Activated T-cell treated with anti-CD3 and anti-CD28 coated beads, Interleukin-2, amount 50 U/mL, for 4 hours (primary cell): ENCODE measurements at regions not wholly inside any gene's neighbourhood (a gene's known extent, or its start where the extent isn't known, plus 50 kb on each side); places are given as distances from the start of the nearest gene placed in this dataset.

Experiments
- ATAC-seq, 2 donors: fragments of 200-7000 bp; cut with Tn5 transposase; one replicate each; pipeline ENCODE4 v1.10.0; 2021
- DNase-seq: peaks from one replicate; pipeline ENCODE4 v3.0.0-alpha.2; 2020
- H3K27me3 Mint-ChIP-seq: one replicate; pipeline ENCODE4 v1.8.0; 2021; ENCODE audit warnings: low read depth, mixed read lengths
- H3K36me3 Mint-ChIP-seq: one replicate; pipeline ENCODE4 v1.8.0; 2022; ENCODE audit warnings: mixed read lengths; ENCODE audit not compliant: insufficient read depth
- H3K4me1 Mint-ChIP-seq: one replicate; pipeline ENCODE4 v1.8.0; 2021; ENCODE audit warnings: low read depth, mixed read lengths
- H3K4me3 Mint-ChIP-seq: one replicate; pipeline ENCODE4 v1.8.0; 2021; ENCODE audit warnings: mild to moderate bottlenecking, moderate library complexity, mixed read lengths
- H3K9me3 Mint-ChIP-seq: one replicate; pipeline ENCODE4 v1.8.0; 2021; ENCODE audit warnings: mixed read lengths

DNA sequence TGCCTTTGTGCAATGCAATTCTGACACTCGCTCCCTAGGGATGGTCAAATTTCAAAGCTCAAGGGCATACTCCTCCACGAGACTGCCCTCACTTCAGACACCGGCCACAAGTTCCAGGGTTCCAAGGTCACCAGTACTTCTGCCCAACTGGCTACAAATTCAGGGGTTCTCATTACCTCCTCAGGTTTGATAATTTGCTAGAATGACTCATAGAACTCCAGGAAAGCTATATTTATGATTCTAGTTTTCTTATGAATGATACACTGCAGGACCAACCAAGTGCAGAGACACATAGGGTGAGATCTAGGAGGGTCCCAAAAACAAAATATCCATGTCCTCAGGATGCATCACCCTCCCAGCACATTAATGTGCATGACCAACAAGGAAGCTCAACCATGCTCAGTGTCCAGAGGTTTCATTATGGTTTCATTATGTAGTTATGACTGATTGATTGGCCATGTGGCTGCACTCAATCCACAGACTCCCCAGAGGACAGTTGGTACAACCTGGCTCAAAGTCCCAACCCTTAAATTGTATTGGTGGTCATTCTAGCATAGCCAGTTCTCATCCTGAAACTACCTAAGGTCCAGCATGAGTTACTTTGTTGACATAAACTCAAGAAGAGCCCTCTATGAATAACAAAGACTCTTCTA lies 170.4 kb upstream of the LRRN1 start:
- Mint-ChIP-seq H3K4me1 (no peaks in the 10 kb centered on the region), H3K36me3 (no peaks in the 10 kb centered on the region), H3K9me3 (peaks cover 3% of the 10 kb centered on the region), H3K27me3 (no peaks in the 10 kb centered on the region), H3K4me3 (no peak overlapping the region)
- DNase-seq = no peak
- no peak for ATAC-seq

DNA sequence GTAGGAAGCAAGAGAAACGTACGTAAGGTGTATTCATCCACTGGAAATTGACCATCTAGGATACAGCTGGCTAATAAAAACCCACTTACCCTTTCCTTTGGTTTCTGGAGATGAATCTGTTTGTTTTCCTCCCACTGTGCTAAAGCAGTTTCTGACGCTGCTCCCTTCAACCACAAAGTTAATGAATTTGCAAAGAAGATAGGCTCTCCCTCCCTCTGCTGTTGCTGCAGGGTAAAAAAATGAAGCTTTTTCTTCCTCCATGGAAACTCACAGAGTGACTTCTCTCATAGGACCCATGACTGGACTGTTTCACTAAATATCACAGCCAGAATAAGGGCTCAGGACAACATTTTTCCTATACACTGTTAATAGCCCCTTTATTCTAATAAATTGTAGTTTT lies 172.1 kb upstream of the LRRN1 start:
- Mint-ChIP-seq H3K4me1 (no peaks in the 10 kb centered on the region), H3K27me3 (no peaks in the 10 kb centered on the region), H3K4me3 (no peak overlapping the region), H3K36me3 (no peaks in the 10 kb centered on the region), H3K9me3 (peaks cover 3% of the 10 kb centered on the region)
- ATAC-seq = no peak
- DNase-seq = no peak

DNA sequence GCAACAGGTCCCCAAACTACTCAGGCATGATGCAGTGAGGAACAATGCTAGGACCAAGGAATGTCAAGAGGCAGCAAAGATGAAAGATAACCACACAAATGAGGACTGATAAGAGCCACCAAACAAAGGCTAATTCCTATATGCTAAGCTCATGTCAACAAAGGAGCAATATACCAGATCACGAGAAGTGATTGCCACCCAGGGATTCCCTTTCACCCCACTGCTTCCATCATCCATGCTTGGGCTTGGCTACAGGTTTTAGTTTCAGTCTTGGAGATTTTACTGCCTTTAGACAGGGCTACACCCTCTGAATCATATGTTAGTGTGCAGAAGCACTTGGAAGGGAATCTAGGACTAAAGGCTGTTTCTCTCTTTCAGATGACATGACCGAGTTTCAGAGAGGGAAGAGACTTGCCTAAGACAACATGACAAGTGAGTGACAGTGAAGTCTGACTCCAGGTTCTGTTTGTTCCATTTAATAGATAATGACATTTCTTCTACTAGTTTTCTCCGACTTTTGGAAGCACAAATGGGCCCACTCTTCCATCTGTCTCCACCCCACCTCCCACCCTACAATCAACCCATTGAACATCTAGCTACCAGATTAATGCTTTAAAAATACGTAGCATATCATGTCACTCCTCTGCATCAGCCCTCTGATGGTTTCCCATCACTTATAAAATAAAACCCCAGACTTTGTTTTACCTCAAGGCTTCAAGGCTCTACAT lies 173.5 kb upstream of the LRRN1 start:
- no peaks in the 10 kb centered on the region for H3K4me1 Mint-ChIP-seq

DNA sequence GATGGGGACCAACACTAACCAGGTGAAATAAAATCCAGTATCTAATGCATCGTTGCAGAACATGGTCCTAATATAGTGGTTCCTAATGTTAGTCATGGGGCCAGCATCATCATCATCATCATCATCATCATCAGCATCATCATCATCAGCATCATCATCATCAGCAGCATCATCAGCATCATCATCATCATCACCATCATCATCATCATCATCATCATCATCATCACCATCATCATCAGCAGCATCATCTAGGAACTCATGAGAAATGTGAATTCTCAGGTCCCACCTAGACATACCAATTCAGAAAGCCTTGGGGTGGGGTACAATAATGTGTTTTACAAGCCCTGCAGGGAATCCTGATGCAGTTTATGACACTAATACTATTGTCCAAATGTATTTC lies 179.4 kb upstream of the LRRN1 start:
- DNase-seq = no peak
- Mint-ChIP-seq H3K9me3 (peaks cover 3% of the 10 kb centered on the region), H3K27me3 (no peaks in the 10 kb centered on the region), H3K36me3 (no peaks in the 10 kb centered on the region), H3K4me1 (no peaks in the 10 kb centered on the region), H3K4me3 (no peak overlapping the region)
- no peak for ATAC-seq

More for the DNA sequence above, 173.5 kb upstream of the LRRN1 start:
- no peaks in the 10 kb centered on the region for H3K27me3 Mint-ChIP-seq
- ATAC-seq = no peak
- no peak overlapping the region for H3K4me3 Mint-ChIP-seq
- H3K9me3 Mint-ChIP-seq = peaks cover 3% of the 10 kb centered on the region
- no peak for DNase-seq
- H3K36me3 Mint-ChIP-seq = no peaks in the 10 kb centered on the region

DNA sequence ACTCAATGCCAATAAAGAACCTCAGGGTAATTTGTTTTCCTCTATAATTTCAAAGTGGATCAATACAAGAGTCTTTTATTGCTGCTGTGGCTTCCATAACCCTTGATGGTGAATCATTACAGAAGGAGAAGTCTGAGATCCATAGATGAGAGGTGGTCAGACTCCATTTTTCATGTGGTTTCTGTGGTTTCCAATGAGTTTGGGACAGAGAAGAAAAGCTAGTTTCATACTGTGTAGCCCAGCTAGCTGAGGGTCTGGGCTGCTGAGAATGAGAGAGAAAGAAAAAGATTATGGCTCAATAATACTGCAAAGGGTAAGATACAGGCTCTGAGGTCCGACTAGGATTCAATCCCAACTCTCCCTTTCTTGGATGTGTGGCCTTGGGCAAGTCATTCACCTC lies 180.6 kb upstream of the LRRN1 start:
- no peaks in the 10 kb centered on the region for H3K4me1 Mint-ChIP-seq
- DNase-seq (no peak), ATAC-seq (no peak)
- no peaks in the 10 kb centered on the region for H3K36me3 Mint-ChIP-seq
- H3K9me3 Mint-ChIP-seq = no peaks in the 10 kb centered on the region
- H3K4me3 Mint-ChIP-seq = no peak overlapping the region
- H3K27me3 Mint-ChIP-seq = no peaks in the 10 kb centered on the region

DNA sequence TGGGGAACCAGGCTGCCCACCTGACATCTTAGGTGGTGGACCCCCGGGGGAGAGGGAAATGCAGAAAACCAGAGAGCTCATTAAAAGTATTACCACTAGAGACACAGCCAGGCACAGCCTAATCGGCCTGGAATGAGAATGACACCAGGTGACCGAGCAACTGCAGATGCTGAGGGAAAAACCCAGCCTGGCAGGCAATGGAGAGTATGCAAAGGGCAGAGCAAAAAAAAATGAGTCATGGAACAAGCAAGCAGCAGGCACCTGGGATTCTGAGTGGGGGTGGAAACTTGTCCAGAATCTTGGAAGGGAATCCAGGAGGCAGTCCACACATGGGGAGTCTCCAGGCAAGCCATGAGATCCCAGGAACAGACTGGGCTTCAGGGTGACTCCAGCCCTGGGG lies 183.7 kb upstream of the LRRN1 start:
- DNase-seq (no peak), ATAC-seq (no peak)
- Mint-ChIP-seq H3K36me3 (no peaks in the 10 kb centered on the region), H3K4me1 (no peaks in the 10 kb centered on the region), H3K4me3 (no peak overlapping the region), H3K9me3 (no peaks in the 10 kb centered on the region), H3K27me3 (no peaks in the 10 kb centered on the region)

DNA sequence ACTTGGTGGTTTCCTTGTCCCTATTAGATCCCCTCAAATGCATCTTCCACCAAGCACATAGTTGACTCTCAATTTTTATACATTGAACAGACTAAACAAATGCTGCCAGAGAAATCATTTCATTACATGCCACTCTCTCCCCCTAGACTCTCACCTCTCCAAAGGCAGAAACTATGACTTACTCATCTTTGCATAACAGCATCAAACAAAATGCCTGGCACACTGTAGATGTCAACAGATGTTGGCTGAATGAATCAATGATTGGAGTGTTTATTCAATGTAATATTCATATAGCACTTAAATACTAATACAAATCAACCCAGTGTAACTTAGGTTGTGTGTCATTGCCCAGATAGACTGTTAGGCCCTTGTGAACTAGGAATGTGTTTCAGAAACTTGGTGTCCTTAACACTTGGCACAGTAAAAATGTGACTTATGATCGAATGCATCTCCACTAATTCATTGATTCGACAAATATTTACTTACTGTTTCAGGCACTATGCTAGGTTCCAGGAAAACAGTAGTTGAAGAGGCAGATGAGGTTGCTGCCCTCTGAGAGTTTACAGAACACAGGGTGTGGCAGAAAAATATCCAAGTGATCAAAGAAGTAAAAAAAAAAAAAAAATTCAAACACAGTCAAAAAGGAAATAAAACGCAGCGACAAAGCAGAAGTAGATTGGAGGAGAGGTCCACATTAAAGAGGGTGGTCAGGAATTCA lies 188.5 kb upstream of the LRRN1 start:
- no peaks in the 10 kb centered on the region for H3K4me1 Mint-ChIP-seq
- DNase-seq = no peak
- no peaks in the 10 kb centered on the region for H3K36me3 Mint-ChIP-seq
- H3K27me3 Mint-ChIP-seq = no peaks in the 10 kb centered on the region
- no peak for ATAC-seq
- peaks cover 8% of the 10 kb centered on the region for H3K9me3 Mint-ChIP-seq
- no peak overlapping the region for H3K4me3 Mint-ChIP-seq

DNA sequence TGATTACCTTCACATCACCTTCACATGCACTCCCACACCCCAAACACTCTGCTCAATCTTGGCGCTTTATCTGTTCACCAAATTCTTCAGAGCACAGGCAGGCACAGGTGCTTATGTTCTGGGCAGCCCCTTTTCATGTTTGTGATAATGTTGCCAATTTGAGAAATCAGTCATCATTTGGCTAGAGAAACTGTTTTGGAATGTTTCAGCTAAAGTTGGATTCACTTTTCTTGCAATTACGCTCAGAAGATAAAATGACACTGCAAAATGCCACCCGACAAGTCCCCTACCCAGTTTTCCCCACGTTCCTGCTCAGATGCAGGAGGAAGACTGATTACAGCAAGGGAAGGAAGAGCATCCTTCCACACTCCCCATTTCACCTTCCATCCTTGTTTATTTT lies 192.9 kb upstream of the LRRN1 start:
- Mint-ChIP-seq H3K4me3 (no peak overlapping the region), H3K27me3 (no peaks in the 10 kb centered on the region), H3K36me3 (no peaks in the 10 kb centered on the region), H3K9me3 (peaks cover 8% of the 10 kb centered on the region), H3K4me1 (no peaks in the 10 kb centered on the region)
- no peak for DNase-seq
- no peak for ATAC-seq

DNA sequence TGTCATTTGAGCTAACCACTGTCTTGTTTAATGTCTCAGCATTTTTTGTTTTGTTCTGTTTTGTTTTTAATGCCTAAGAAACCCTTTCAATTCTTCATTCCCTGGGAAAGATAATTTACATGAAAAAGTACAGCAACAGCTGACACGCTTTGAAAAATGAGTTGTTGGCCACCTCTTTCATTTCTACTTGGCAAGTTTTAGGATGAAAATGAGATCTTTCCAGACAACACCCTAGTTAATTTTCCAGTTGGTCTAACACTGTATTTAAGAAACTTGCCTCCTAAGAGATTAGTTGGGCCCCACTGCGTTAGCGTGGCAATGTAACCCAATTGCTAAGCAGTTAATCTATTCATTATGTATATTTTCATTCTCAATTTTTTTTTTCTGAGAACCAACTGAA lies 194.0 kb upstream of the LRRN1 start:
- H3K4me1 Mint-ChIP-seq = no peaks in the 10 kb centered on the region
- no peaks in the 10 kb centered on the region for H3K27me3 Mint-ChIP-seq
- peaks cover 8% of the 10 kb centered on the region for H3K9me3 Mint-ChIP-seq
- no peaks in the 10 kb centered on the region for H3K36me3 Mint-ChIP-seq
- ATAC-seq (no peak), DNase-seq (no peak)
- H3K4me3 Mint-ChIP-seq = no peak overlapping the region

DNA sequence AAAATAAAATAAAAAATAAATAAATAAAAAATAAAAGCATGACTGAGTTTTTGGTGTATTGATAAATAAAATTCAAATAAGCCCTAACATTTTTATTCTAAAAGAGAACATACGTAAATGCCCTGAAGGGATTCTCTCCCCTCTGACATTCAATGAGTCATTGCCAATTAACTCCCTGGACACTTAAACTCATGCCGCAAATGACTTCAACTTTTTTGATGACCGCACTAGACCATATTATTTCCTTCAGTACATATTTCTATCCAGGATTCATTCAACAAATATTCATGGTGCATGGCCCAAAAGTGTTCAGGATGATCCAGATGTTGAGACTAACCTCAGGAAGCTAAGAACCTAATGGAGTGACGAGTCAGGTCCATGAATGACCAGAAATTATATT lies 195.9 kb upstream of the LRRN1 start:
- H3K36me3 Mint-ChIP-seq = no peaks in the 10 kb centered on the region
- no peaks in the 10 kb centered on the region for H3K4me1 Mint-ChIP-seq
- ATAC-seq (no peak), DNase-seq (no peak)
- no peak overlapping the region for H3K4me3 Mint-ChIP-seq
- H3K27me3 Mint-ChIP-seq = no peaks in the 10 kb centered on the region
- H3K9me3 Mint-ChIP-seq = no peaks in the 10 kb centered on the region

DNA sequence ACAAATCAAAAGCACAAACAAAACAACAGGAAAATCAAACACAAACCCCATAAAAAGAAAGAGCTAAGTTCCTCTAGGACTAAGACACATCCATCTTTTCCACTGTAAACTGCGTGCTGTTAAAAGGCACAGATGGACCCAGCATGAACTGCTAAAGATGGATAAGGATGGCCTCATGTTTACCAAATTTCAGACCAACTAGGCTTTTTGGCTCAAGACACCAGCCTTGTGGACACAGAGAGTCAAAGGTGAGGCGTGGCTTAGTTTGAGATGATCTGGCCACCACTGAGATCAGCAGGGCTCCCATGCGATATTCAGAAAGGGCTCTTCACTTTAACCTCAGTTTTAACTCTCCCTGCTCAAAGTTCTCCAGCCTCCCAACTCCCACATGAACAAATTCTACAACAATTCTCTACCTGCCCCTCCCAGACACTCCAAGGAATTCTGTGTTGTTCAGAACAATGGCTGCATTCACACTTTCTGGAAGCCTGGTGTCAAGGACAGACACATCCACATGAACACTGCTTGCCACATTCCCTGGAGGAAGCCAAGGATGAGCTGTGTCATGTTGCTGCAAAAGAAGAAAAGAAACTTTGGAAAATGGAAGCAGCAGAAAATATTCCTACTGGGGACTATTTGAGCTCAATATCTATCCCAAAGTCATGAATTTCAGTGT lies 198.4 kb upstream of the LRRN1 start:
- Mint-ChIP-seq H3K36me3 (no peaks in the 10 kb centered on the region), H3K4me3 (no peak overlapping the region), H3K9me3 (no peaks in the 10 kb centered on the region), H3K27me3 (no peaks in the 10 kb centered on the region), H3K4me1 (no peaks in the 10 kb centered on the region)
- ATAC-seq (no peak), DNase-seq (no peak)

DNA sequence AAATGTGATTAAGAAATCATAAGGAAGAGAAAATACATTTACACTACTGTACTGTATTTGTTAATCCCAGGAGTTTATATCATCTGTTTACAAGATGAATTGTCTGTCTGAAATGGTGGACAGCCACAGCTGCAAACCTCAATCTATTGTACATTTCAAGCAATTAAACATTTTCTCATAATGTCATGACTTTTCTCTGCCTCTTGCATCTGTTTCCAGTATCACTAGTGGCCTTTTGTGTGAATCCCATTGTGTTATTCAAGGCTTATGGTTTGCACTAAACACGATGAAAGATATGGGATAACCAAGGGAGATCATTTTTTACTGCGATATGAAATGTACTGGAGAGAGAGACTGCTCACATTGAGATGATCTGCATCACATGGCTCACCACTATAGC lies 200.2 kb upstream of the LRRN1 start:
- no peak for DNase-seq
- no peak for ATAC-seq
- no peak overlapping the region for H3K4me3 Mint-ChIP-seq
- no peaks in the 10 kb centered on the region for H3K9me3 Mint-ChIP-seq
- no peaks in the 10 kb centered on the region for H3K36me3 Mint-ChIP-seq
- H3K4me1 Mint-ChIP-seq = no peaks in the 10 kb centered on the region
- H3K27me3 Mint-ChIP-seq = no peaks in the 10 kb centered on the region

DNA sequence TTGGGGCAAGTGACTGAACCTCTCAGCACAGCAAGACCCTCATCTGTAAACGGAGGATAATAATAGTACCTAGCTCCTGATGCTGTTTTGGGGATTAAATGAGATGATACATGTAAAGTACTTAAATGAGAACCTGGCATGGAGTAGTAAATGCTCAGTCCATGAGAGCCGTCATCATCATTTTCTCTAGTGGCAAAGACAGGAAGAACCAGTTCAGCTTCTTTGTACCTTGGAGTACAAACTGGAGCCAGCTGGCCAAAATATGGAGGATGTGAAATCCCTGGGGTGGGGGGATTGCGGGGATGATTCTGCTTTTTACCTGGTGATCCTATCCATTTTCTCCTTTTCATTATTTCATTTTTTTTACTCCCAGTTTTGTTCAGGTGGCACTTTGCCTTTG lies 204.2 kb upstream of the LRRN1 start:
- Mint-ChIP-seq H3K27me3 (no peaks in the 10 kb centered on the region), H3K36me3 (no peaks in the 10 kb centered on the region), H3K9me3 (no peaks in the 10 kb centered on the region), H3K4me3 (no peak overlapping the region), H3K4me1 (no peaks in the 10 kb centered on the region)
- DNase-seq (no peak), ATAC-seq (no peak)

DNA sequence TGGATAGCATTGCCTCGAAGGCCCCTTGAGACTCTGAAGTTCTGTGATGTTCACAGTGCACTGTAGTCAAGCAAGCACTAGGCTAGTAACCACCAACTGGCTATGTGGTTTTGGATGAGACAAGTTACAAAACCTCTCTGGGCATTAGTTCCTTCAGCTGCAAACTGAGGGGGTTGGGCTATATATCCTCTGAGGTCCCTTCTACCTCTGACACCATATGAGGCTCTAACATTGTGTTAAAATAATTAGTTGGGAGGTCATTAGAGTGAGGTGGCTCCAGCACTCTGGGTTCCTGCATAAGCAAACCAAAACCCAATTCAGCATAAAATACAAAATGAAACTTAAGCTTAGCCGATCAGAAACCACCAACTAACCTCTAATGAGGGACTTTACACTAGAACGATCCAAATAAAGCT lies 209.5 kb upstream of the LRRN1 start:
- no peaks in the 10 kb centered on the region for H3K9me3 Mint-ChIP-seq
- H3K27me3 Mint-ChIP-seq = no peaks in the 10 kb centered on the region
- ATAC-seq (no peak), DNase-seq (no peak)
- no peak overlapping the region for H3K4me3 Mint-ChIP-seq
- no peaks in the 10 kb centered on the region for H3K4me1 Mint-ChIP-seq
- H3K36me3 Mint-ChIP-seq = no peaks in the 10 kb centered on the region

DNA sequence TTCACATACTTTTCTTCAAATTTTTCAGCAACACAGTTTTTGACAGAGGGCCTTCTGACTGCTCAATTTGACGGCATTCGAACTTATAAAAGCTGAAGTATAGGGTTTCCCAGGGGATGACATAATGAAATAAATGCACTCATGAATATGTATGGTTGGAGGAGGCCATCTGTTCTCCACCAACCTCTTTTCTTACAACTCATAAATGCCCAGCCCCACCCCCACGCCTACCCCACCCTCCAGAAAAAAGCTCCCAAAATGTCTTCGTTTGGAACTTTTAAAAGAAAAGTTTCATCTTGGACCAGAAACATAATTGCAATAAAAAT lies 211.6 kb upstream of the LRRN1 start:
- Mint-ChIP-seq H3K36me3 (no peaks in the 10 kb centered on the region), H3K4me3 (no peak overlapping the region), H3K4me1 (no peaks in the 10 kb centered on the region), H3K27me3 (no peaks in the 10 kb centered on the region), H3K9me3 (no peaks in the 10 kb centered on the region)
- ATAC-seq (no peak), DNase-seq (no peak)
